HG03039 (cell line): ENCODE measurements at regions not wholly inside any gene's neighbourhood (a gene's known extent, or its start where the extent isn't known, plus 50 kb on each side); places are given as distances from the start of the nearest gene placed in this dataset.

Experiments used
- ATAC-seq: cut with Tn5 transposase; IDR thresholded peaks from one replicate; pipeline ENCODE4 v1.9.1; 2021; ENCODE audit warnings: mild to moderate bottlenecking, moderate library complexity; ENCODE audit not compliant: unreplicated experiment

- ATAC-seq = no peak
Observed at GRCh38 chr10:4453950-4454349, 372.1 kb upstream of the AKR1E2 start.

- ATAC-seq = no peak
Observed at GRCh38 chr10:4453276-4453675, 372.7 kb upstream of the AKR1E2 start.

- no peak for ATAC-seq
Observed at GRCh38 chr10:4450981-4451908, 374.8 kb upstream of the AKR1E2 start.

- no peak for ATAC-seq
Observed at GRCh38 chr10:4450169-4450568, 375.8 kb upstream of the AKR1E2 start.

GRCh38 chr10:4448030-4448429, 378.0 kb upstream of the AKR1E2 start:
- ATAC-seq = no peak

GRCh38 chr10:4443419-4443818, 382.6 kb upstream of the AKR1E2 start:
- ATAC-seq = no peak

- no peak for ATAC-seq
Observed at GRCh38 chr10:4442296-4442695, 383.7 kb upstream of the AKR1E2 start.

- ATAC-seq = no peak
Observed at GRCh38 chr10:4440260-4440659, 385.7 kb upstream of the AKR1E2 start.

- ATAC-seq = no peak
Observed at GRCh38 chr10:4437791-4438190, 388.2 kb upstream of the AKR1E2 start.

- no peak for ATAC-seq
Observed at GRCh38 chr10:4437061-4437460, 388.9 kb upstream of the AKR1E2 start.

GRCh38 chr10:4436103-4436502, 389.9 kb upstream of the AKR1E2 start:
- no peak for ATAC-seq

GRCh38 chr10:4434516-4435071, 391.4 kb upstream of the AKR1E2 start:
- ATAC-seq = no peak

GRCh38 chr10:4434105-4434504, 391.9 kb upstream of the AKR1E2 start:
- no peak for ATAC-seq

- no peak for ATAC-seq
Observed at GRCh38 chr10:4431114-4431863, 394.7 kb upstream of the AKR1E2 start.

GRCh38 chr10:4429571-4429970, 396.4 kb upstream of the AKR1E2 start:
- ATAC-seq = no peak

- ATAC-seq = no peak
Observed at GRCh38 chr10:4427532-4427931, 398.5 kb upstream of the AKR1E2 start.

- ATAC-seq = no peak
Observed at GRCh38 chr10:4426866-4427265, 399.1 kb upstream of the AKR1E2 start.

GRCh38 chr10:4409319-4409718, 416.7 kb upstream of the AKR1E2 start:
- ATAC-seq = no peak

GRCh38 chr10:4407783-4408182, 418.2 kb upstream of the AKR1E2 start:
- no peak for ATAC-seq

GRCh38 chr10:4405828-4406227, 420.2 kb upstream of the AKR1E2 start:
- no peak for ATAC-seq

GRCh38 chr10:4403638-4404252, 422.3 kb upstream of the AKR1E2 start:
- ATAC-seq = no peak
